GM21723 (cell line): ENCODE measurements at regions not wholly inside any gene's neighbourhood (a gene's known extent, or its start where the extent isn't known, plus 50 kb on each side); places are given as distances from the start of the nearest gene placed in this dataset.
"Not testable (repeated sequence)": the region's sequence is repeated elsewhere in the genome, so short reads cannot be mapped to it uniquely, and the experiment has no call there.

Experiments used
- ATAC-seq: cut with Tn5 transposase; IDR thresholded peaks from one replicate; pipeline ENCODE4 v1.9.1; 2021; ENCODE audit warnings: mild to moderate bottlenecking, moderate library complexity; ENCODE audit not compliant: unreplicated experiment

GRCh38 chr2:87258887-87259286 is 237.2 kb upstream of the PLGLB1 start:
- ATAC-seq = not testable (repeated sequence)

- ATAC-seq = not testable (repeated sequence)
These were observed 240.6 kb upstream of the PLGLB1 start for GRCh38 chr2:87262184-87262702.

GRCh38 chr2:87263868-87264518 is 242.3 kb upstream of the PLGLB1 start:
- not testable (repeated sequence) for ATAC-seq

- ATAC-seq = not testable (repeated sequence)
These were observed 253.5 kb upstream of the PLGLB1 start for GRCh38 chr2:87275192-87275591.

- not testable (repeated sequence) for ATAC-seq
These were observed 254.5 kb upstream of the PLGLB1 start for GRCh38 chr2:87275974-87276629.

GRCh38 chr2:87276673-87277072 is 255.0 kb upstream of the PLGLB1 start:
- ATAC-seq = not testable (repeated sequence)

- ATAC-seq = not testable (repeated sequence)
These were observed 256.1 kb upstream of the PLGLB1 start for GRCh38 chr2:87277734-87278133.

- ATAC-seq = not testable (repeated sequence)
These were observed 259.1 kb upstream of the PLGLB1 start for GRCh38 chr2:87280596-87281355.

GRCh38 chr2:87283735-87284470 is 262.3 kb upstream of the PLGLB1 start:
- ATAC-seq = not testable (repeated sequence)

GRCh38 chr2:87284471-87284772 is 262.8 kb upstream of the PLGLB1 start:
- not testable (repeated sequence) for ATAC-seq

- ATAC-seq = not testable (repeated sequence)
These were observed 263.5 kb upstream of the PLGLB1 start for GRCh38 chr2:87285139-87285538.

- peak; percentile 69 for ATAC-seq
These were observed 269.1 kb upstream of the PLGLB1 start for GRCh38 chr2:87290566-87291307.

- not testable (repeated sequence) for ATAC-seq
These were observed 270.0 kb upstream of the PLGLB1 start for GRCh38 chr2:87291400-87292200.

- ATAC-seq = not testable (repeated sequence)
These were observed 272.4 kb upstream of the PLGLB1 start for GRCh38 chr2:87293931-87294594.

- ATAC-seq = not testable (repeated sequence)
These were observed 273.5 kb upstream of the PLGLB1 start for GRCh38 chr2:87295135-87295534.

GRCh38 chr2:87301349-87301748 is 279.7 kb upstream of the PLGLB1 start:
- not testable (repeated sequence) for ATAC-seq

GRCh38 chr2:87301871-87302270 is 280.2 kb upstream of the PLGLB1 start:
- not testable (repeated sequence) for ATAC-seq

- ATAC-seq = not testable (repeated sequence)
These were observed 287.0 kb upstream of the PLGLB1 start for GRCh38 chr2:87308621-87309020.

- not testable (repeated sequence) for ATAC-seq
These were observed 288.1 kb upstream of the PLGLB1 start for GRCh38 chr2:87309785-87310184.
